Thymus (tissue), 11 donors: ENCODE measurements at regions not wholly inside any gene's neighbourhood (a gene's known extent, or its start where the extent isn't known, plus 50 kb on each side); places are given as distances from the start of the nearest gene placed in this dataset.

Source experiments
- DNase-seq, 9 donors: peaks; one replicate each; pipeline ENCODE4 v3.0.0-alpha.2; 2013; ENCODE audit warnings: low spot score in 9 of 9, low read depth in 6 of 9, missing footprints in 1 of 9
- H3K27ac ChIP-seq, 2 donors: one replicate each; pipeline ENCODE4 v1.5.1; 2013; ENCODE audit warnings: control low read depth in 1 of 2, low read depth in 1 of 2, low read length in 1 of 2, mild to moderate bottlenecking in 1 of 2, moderate library complexity in 1 of 2
- H3K27me3 ChIP-seq, 2 donors: one replicate each; pipeline ENCODE4 v1.5.1; 2013; ENCODE audit warnings: low read length in 1 of 2; ENCODE audit not compliant: control insufficient read depth in 2 of 2, insufficient read depth in 1 of 2
- H3K36me3 ChIP-seq, 2 donors: one replicate each; pipeline ENCODE4 v1.5.1; 2013; ENCODE audit warnings: low read length in 1 of 2, mild to moderate bottlenecking in 1 of 2, moderate library complexity in 1 of 2; ENCODE audit not compliant: control insufficient read depth in 2 of 2, insufficient read depth in 2 of 2
- H3K4me1 ChIP-seq, 2 donors: one replicate each; pipeline ENCODE4 v1.5.1; 2013; ENCODE audit warnings: low read length in 2 of 2; ENCODE audit not compliant: control insufficient read depth in 2 of 2, insufficient read depth in 2 of 2
- H3K4me3 ChIP-seq, 2 donors: one replicate each; pipeline ENCODE4 v1.5.1; 2013; ENCODE audit warnings: low read length in 2 of 2, control low read depth in 1 of 2, mild to moderate bottlenecking in 1 of 2
- H3K9me3 ChIP-seq, 2 donors: one replicate each; pipeline ENCODE4 v1.5.1; 2013; ENCODE audit warnings: low read length in 1 of 2, mild to moderate bottlenecking in 1 of 2; ENCODE audit not compliant: control insufficient read depth in 2 of 2, insufficient read depth in 1 of 2
- WGBS: extraction: QIAGEN DNeasy Blood & Tissue Kit; methylation state at CpG from one replicate; pipeline ENCODE4 v1.1.7; 2013; 5-methylcytosine and 5-hydroxymethylcytosine counted together
- donor health status: healthy.

GRCh38 chr6:77403424-77403823, 59.9 kb downstream of the HTR1B start:
- Histone ChIP-seq H3K4me1 (no peaks in the 10 kb centered on the region), H3K27ac (no peak overlapping the region), H3K4me3 (no peak overlapping the region), H3K27me3 (no peaks in the 10 kb centered on the region), H3K9me3 (no peaks in the 10 kb centered on the region), H3K36me3 (no peaks in the 10 kb centered on the region)
- no peak for DNase-seq

GRCh38 chr6:77401231-77401630, 62.1 kb downstream of the HTR1B start:
- 86% methylated on average over 2 of the region's 2 CpGs for WGBS
- H3K9me3 ChIP-seq, result no peaks in the 10 kb centered on the region
- no peak overlapping the region for H3K27ac ChIP-seq
- H3K4me1 ChIP-seq, result no peaks in the 10 kb centered on the region
- H3K4me3 ChIP-seq, result no peak overlapping the region
- H3K27me3 ChIP-seq, result no peaks in the 10 kb centered on the region
- no peak for DNase-seq
- no peaks in the 10 kb centered on the region for H3K36me3 ChIP-seq

- Histone ChIP-seq H3K36me3 (no peaks in the 10 kb centered on the region), H3K27ac (no peak overlapping the region), H3K27me3 (no peaks in the 10 kb centered on the region), H3K4me3 (no peak overlapping the region), H3K4me1 (no peaks in the 10 kb centered on the region), H3K9me3 (no peaks in the 10 kb centered on the region)
- DNase-seq, result no peak
- WGBS, result 77% methylated on average over 1 of the region's 1 CpG
Measured at GRCh38 chr6:77397561-77397960, 65.7 kb downstream of the HTR1B start.

- Histone ChIP-seq H3K4me1 (no peaks in the 10 kb centered on the region), H3K9me3 (peaks cover 0 to 3% of the 10 kb centered on the region in 2 donors), H3K4me3 (no peak overlapping the region), H3K36me3 (no peaks in the 10 kb centered on the region), H3K27me3 (no peaks in the 10 kb centered on the region), H3K27ac (no peak overlapping the region)
- no peak for DNase-seq
Measured at GRCh38 chr6:77389402-77389801, 73.9 kb downstream of the HTR1B start.

GRCh38 chr6:77383026-77383425, 80.3 kb downstream of the HTR1B start:
- H3K36me3 ChIP-seq, result no peaks in the 10 kb centered on the region
- no peaks in the 10 kb centered on the region for H3K27me3 ChIP-seq
- no peak overlapping the region for H3K27ac ChIP-seq
- WGBS, result 89% methylated on average over 2 of the region's 2 CpGs
- H3K9me3 ChIP-seq, result peaks cover 0 to 3% of the 10 kb centered on the region in 2 donors
- no peak for DNase-seq
- no peaks in the 10 kb centered on the region for H3K4me1 ChIP-seq
- H3K4me3 ChIP-seq, result no peak overlapping the region

- Histone ChIP-seq H3K27me3 (no peaks in the 10 kb centered on the region), H3K4me3 (no peak overlapping the region), H3K4me1 (no peaks in the 10 kb centered on the region), H3K9me3 (no peaks in the 10 kb centered on the region), H3K36me3 (no peaks in the 10 kb centered on the region), H3K27ac (no peak overlapping the region)
- 45% methylated on average over 3 of the region's 3 CpGs for WGBS
- no peak for DNase-seq
Measured at GRCh38 chr6:77373955-77374354, 89.3 kb downstream of the HTR1B start.

GRCh38 chr6:77371748-77372147, 91.5 kb downstream of the HTR1B start:
- Histone ChIP-seq H3K4me1 (no peaks in the 10 kb centered on the region), H3K27ac (no peak overlapping the region), H3K27me3 (no peaks in the 10 kb centered on the region), H3K9me3 (no peaks in the 10 kb centered on the region), H3K36me3 (no peaks in the 10 kb centered on the region), H3K4me3 (no peak overlapping the region)
- WGBS, result 70% methylated on average over 5 of the region's 5 CpGs
- no peak for DNase-seq

- H3K4me3 ChIP-seq, result peak overlapping the region in 1 of 2 donors; percentile 21
- no peak overlapping the region for H3K27ac ChIP-seq
- no peaks in the 10 kb centered on the region for H3K9me3 ChIP-seq
- no peaks in the 10 kb centered on the region for H3K36me3 ChIP-seq
- no peak for DNase-seq
- no peaks in the 10 kb centered on the region for H3K27me3 ChIP-seq
- WGBS, result 34% methylated on average over 20 of the region's 20 CpGs
- H3K4me1 ChIP-seq, result no peaks in the 10 kb centered on the region
Measured at GRCh38 chr6:77368660-77369313, 94.5 kb downstream of the HTR1B start.

GRCh38 chr6:77366798-77367197, 96.5 kb downstream of the HTR1B start:
- Histone ChIP-seq H3K4me1 (no peaks in the 10 kb centered on the region), H3K36me3 (no peaks in the 10 kb centered on the region), H3K9me3 (no peaks in the 10 kb centered on the region), H3K4me3 (no peak overlapping the region), H3K27me3 (no peaks in the 10 kb centered on the region), H3K27ac (no peak overlapping the region)
- DNase-seq, result no peak
- 89% methylated on average over 2 of the region's 2 CpGs for whole genome bisulfite sequencing

GRCh38 chr6:77363702-77364101, 99.6 kb downstream of the HTR1B start:
- H3K27me3 ChIP-seq, result no peaks in the 10 kb centered on the region
- 96% methylated on average over 1 of the region's 1 CpG for WGBS
- H3K9me3 ChIP-seq, result no peaks in the 10 kb centered on the region
- no peak overlapping the region for H3K4me3 ChIP-seq
- no peak for DNase-seq
- no peaks in the 10 kb centered on the region for H3K36me3 ChIP-seq
- H3K27ac ChIP-seq, result no peak overlapping the region
- H3K4me1 ChIP-seq, result no peaks in the 10 kb centered on the region
